HepG2 (cell line): ENCODE measurements at regions not wholly inside any gene's neighbourhood (a gene's known extent, or its start where the extent isn't known, plus 50 kb on each side); places are given as distances from the start of the nearest gene placed in this dataset.

ENCODE experiments used
- ATAC-seq: fragments of 200-7000 bp; cut with Tn5 transposase; 3 replicates; pipeline ENCODE4 v1.9.1; 2020; ENCODE audit warnings: mild to moderate bottlenecking, moderate library complexity
- BruUV-seq: library from RNA; stranded (reverse); fragments of 400-500 nt; replicated peaks from 2 replicates; lab custom pipeline; 2021; lab: Mats Ljungman, UMichigan
- CTCF ChIA-PET: fragments of 300-600 bp; formaldehyde crosslinking; extraction: SDS; loops from one replicate; lab custom pipeline; 2021; ENCODE audit warnings: low total read pairs, inconsistent platforms, low intra/inter-chr PET ratio; lab: Yijun Ruan, JAX
- POLR2A ChIA-PET: fragments of 350-600 bp; sonication (Branson Sonifier 250); formaldehyde crosslinking; loops from one replicate; lab custom pipeline; 2020; ENCODE audit warnings: antibody characterized with exemption, inconsistent platforms; lab: Yijun Ruan, JAX
- DNase-seq: peaks from one replicate; pipeline ENCODE4 v3.0.0-alpha.2; 2015; ENCODE audit warnings: low spot score
- FAIRE-seq: peaks from 3 replicates; lab custom pipeline; 2011; peaks lifted over from hg19 to GRCh38; lab: Jason Lieb, UNC
- H2AFZ ChIP-seq: one replicate; pipeline ENCODE4 v1.6.1; 2011; ENCODE audit warnings: low read length, inconsistent platforms
- H3K27ac ChIP-seq: fragments of 300-600 bp; 3 replicates; pipeline ENCODE4 v1.8.0; 2011; ENCODE audit warnings: mixed run types, mild to moderate bottlenecking, mixed read lengths, low read length, inconsistent platforms; ENCODE audit not compliant: insufficient read depth; ENCODE audit errors: extremely low read length
- H3K27me3 ChIP-seq, 2 experiments: fragments of 200-600 bp in 1 of 2; 2 replicates in 1 of 2; 3 replicates in 1 of 2; pipeline versions ENCODE4 v1.6.0 to v1.8.0; 2011; ENCODE audit warnings: low read length in 2 of 2, mild to moderate bottlenecking in 2 of 2, moderate library complexity in 2 of 2, inconsistent platforms in 1 of 2; ENCODE audit not compliant: insufficient read depth in 2 of 2, control insufficient read depth in 1 of 2
- H3K36me3 ChIP-seq, 2 experiments: fragments of 200-600 bp in 1 of 2; replicated peaks in 1 of 2; 2 replicates in 1 of 2; 3 replicates in 1 of 2; pipeline versions ENCODE4 v1.5.1 to v1.8.0; 2011; ENCODE audit warnings: low read length in 2 of 2, inconsistent platforms in 1 of 2; ENCODE audit not compliant: insufficient read depth in 2 of 2, control insufficient read depth in 1 of 2
- H3K4me1 ChIP-seq: 2 replicates; pipeline ENCODE4 v1.5.1; 2012; ENCODE audit warnings: low read length, inconsistent platforms; ENCODE audit not compliant: insufficient read depth
- H3K4me2 ChIP-seq: 2 replicates; pipeline ENCODE4 v1.6.0; 2011; ENCODE audit warnings: low read depth, low read length, inconsistent platforms
- H3K4me3 ChIP-seq, 3 experiments: fragments of 200-600 bp in 1 of 3; sonication (generic), shearing (Covaris generic) in 1 of 3; replicated peaks in 1 of 3; 2 replicates each; pipeline ENCODE4 v1.5.1; 2011 to 2016; ENCODE audit warnings: low read length in 3 of 3, inconsistent platforms in 2 of 3, low read depth in 2 of 3, mild to moderate bottlenecking in 2 of 3, control low read depth in 1 of 3, mixed read lengths in 1 of 3; ENCODE audit not compliant: insufficient read depth in 1 of 3
- H3K79me2 ChIP-seq: one replicate; pipeline ENCODE4 v1.6.1; 2011; ENCODE audit warnings: low read length, inconsistent platforms; ENCODE audit not compliant: insufficient read depth
- H3K9ac ChIP-seq: 2 replicates; pipeline ENCODE4 v1.6.0; 2011; ENCODE audit warnings: mild to moderate bottlenecking, low read depth, low read length, inconsistent platforms; ENCODE audit not compliant: insufficient read depth
- H3K9me3 ChIP-seq: 2 replicates; pipeline ENCODE4 v1.5.1; 2012; ENCODE audit warnings: mild to moderate bottlenecking, low read length
- H4K20me1 ChIP-seq: 2 replicates; pipeline ENCODE4 v1.6.0; 2011; ENCODE audit warnings: inconsistent platforms, mild to moderate bottlenecking, low read length, moderate library complexity; ENCODE audit not compliant: insufficient read depth
- PAWR ChIP-seq: sonication (generic); formaldehyde crosslinking; IDR thresholded peaks from 2 replicates; pipeline ENCODE4 v1.4.0; 2020; ENCODE audit warnings: missing genetic modification reagents, mild to moderate bottlenecking, borderline replicate concordance
- SALL1 ChIP-seq: sonication (generic); formaldehyde crosslinking; IDR thresholded peaks from 2 replicates; pipeline ENCODE4 v1.8.0; 2022; ENCODE audit warnings: mild to moderate bottlenecking, missing genetic modification reagents
- ZNF251 ChIP-seq: sonication (generic); formaldehyde crosslinking; IDR thresholded peaks from 2 replicates; pipeline ENCODE4 v1.9.0; 2021; ENCODE audit warnings: mild to moderate bottlenecking, missing genetic modification reagents
- ZNF343 ChIP-seq: sonication (generic); formaldehyde crosslinking; IDR thresholded peaks from 2 replicates; pipeline ENCODE4 v1.4.0; 2020; ENCODE audit warnings: mild to moderate bottlenecking, missing genetic modification reagents
- ZNF629 ChIP-seq: sonication (generic); formaldehyde crosslinking; conservative IDR thresholded peaks from 2 replicates; pipeline ENCODE4 v1.5.0; 2020; ENCODE audit warnings: missing genetic modification reagents
- ZNF792 ChIP-seq: IDR thresholded peaks from 2 replicates; pipeline ENCODE4 v1.6.1; 2016
- WGBS: methylation state at CpG from one replicate; pipeline ENCODE4 v1.1.6; 2017; ENCODE audit warnings: low lambda C conversion rate; 5-methylcytosine and 5-hydroxymethylcytosine counted together
- in situ Hi-C: cut with HindIII; loops from 2 replicates; pipeline ENCODE4 v1.10.0; 2017; ENCODE audit warnings: low pct_unique_long_range_greater_than_20kb; ENCODE audit not compliant: extremely low pct_ligation_motif_present
- intact Hi-C: fragments of 100-400 bp; cut with micrococcal nuclease; formaldehyde crosslinking; loops from one replicate; pipeline ENCODE4 v1.10.0; 2022; ENCODE audit not compliant: unreplicated experiment
- TF ChIP-seq, protein P1 (sequence below): sonication (generic); formaldehyde crosslinking; IDR thresholded peaks from 2 replicates; pipeline ENCODE4 v1.4.0; 2020; ENCODE audit warnings: mild to moderate bottlenecking, missing genetic modification reagents
- TF ChIP-seq, protein P2 (sequence below): IDR thresholded peaks from 2 replicates; pipeline ENCODE4 v1.6.1; 2016; ENCODE audit warnings: control low read depth

DNA sequence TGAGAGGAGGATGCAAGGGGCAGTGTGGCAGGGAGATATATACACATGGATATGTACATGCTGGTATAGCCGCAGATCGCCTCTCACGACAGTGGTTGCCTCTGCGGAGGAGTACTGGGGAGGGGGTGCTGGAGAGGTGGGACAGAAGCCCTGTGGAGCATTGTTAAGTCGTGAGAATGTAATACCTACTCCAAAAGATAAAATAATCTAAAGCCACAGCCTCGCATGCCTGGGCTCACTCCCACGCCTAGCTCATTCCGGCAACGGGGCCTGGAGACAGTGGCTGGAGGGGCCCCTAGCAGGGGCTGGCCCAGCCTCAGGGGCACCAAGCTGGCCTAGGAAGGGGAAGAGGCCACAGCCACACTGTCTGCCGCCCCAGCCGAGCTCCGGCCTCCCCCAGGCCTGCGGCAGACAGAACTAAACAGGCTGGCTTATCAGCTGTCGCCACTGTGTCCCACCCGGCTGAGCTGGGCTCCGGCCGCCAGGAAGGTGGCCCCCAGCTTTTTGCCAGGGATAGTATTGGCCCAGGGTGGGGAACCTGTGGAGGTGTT lies 65.1 kb upstream of the LCTL start (continued):
- TF ChIP-seq SALL1 (CRISPR knock-in tag), result no peak
- TF ChIP-seq ZNF792 (CRISPR knock-in tag), result no peak
- TF ChIP-seq, protein P1, sequence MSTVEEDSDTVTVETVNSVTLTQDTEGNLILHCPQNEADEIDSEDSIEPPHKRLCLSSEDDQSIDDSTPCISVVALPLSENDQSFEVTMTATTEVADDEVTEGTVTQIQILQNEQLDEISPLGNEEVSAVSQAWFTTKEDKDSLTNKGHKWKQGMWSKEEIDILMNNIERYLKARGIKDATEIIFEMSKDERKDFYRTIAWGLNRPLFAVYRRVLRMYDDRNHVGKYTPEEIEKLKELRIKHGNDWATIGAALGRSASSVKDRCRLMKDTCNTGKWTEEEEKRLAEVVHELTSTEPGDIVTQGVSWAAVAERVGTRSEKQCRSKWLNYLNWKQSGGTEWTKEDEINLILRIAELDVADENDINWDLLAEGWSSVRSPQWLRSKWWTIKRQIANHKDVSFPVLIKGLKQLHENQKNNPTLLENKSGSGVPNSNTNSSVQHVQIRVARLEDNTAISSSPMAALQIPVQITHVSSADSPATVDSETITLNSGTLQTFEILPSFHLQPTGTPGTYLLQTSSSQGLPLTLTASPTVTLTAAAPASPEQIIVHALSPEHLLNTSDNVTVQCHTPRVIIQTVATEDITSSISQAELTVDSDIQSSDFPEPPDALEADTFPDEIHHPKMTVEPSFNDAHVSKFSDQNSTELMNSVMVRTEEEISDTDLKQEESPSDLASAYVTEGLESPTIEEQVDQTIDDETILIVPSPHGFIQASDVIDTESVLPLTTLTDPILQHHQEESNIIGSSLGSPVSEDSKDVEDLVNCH (CRISPR knock-in tag), result no peak
- TF ChIP-seq PAWR (CRISPR knock-in tag), result no peak
- TF ChIP-seq ZNF343 (CRISPR knock-in tag), result no peak
- TF ChIP-seq, protein P2, sequence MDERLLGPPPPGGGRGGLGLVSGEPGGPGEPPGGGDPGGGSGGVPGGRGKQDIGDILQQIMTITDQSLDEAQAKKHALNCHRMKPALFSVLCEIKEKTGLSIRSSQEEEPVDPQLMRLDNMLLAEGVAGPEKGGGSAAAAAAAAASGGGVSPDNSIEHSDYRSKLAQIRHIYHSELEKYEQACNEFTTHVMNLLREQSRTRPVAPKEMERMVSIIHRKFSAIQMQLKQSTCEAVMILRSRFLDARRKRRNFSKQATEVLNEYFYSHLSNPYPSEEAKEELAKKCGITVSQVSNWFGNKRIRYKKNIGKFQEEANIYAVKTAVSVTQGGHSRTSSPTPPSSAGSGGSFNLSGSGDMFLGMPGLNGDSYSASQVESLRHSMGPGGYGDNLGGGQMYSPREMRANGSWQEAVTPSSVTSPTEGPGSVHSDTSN (CRISPR knock-in tag), result no peak

DNA sequence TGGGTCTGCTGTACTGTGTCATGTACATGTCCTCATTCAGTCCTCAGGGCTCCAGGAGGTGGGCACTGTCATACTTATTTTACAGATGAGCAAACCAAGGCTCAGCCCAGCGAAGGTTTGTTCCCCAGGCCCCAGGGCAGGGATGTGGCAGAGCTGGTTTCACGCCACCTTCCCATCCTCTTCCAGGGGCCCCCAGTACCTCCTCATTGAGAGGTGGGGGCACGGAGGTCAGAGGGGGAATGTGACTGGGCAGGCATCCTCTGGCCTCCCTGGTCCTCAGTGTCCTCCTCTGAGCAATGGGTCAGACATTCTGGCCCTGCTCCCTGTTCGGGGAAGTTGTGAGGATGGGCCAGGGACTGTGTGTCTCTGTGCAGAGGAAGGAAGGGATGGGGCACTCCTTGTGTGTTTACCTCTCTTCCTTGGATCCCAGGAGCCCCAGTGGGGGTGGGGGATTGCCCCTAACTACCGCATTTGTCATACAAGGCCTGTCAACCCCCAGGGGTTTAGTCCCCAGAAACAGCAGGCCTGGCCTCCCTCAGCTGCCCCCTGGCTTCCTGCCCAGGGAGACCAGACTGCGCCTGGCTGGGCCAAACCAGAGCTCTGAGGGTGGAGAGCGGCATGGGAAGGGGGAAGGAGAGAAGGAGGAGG lies 65.9 kb upstream of the LCTL start:
- intact Hi-C loops, result no loop called here
- no peak overlapping the region for H3K4me2 ChIP-seq
- DNase-seq (no peak), ATAC-seq (no peak), FAIRE-seq (no peak)
- H3K27me3 ChIP-seq, result peaks cover 0 to 3% of the 10 kb centered on the region in 2 experiments; a peak in 1 of 5 replicates
- WGBS, result 63% methylated on average over 6 of the region's 7 CpGs
- BruUV-seq, result no TSS peak
- CTCF ChIA-PET, result no interaction called here
- no peaks in the 10 kb centered on the region for H3K79me2 ChIP-seq
- no peak overlapping the region for H3K4me3 ChIP-seq
- H3K27ac ChIP-seq, result no peak overlapping the region
- no peaks in the 10 kb centered on the region for H4K20me1 ChIP-seq
- H3K36me3 ChIP-seq, result no peaks in the 10 kb centered on the region
- TF ChIP-seq ZNF629, result 0 out of 2 replicates have a peak, but pooled peaks have one; percentile 49
- no peak for TF ChIP-seq ZNF251
- no peaks in the 10 kb centered on the region for H3K4me1 ChIP-seq
- no peak overlapping the region for H2AFZ ChIP-seq
- no peaks in the 10 kb centered on the region for H3K9me3 ChIP-seq
- in situ Hi-C loops, result no loop called here
- POLR2A ChIA-PET, result no interaction called here
- no peak overlapping the region for H3K9ac ChIP-seq
